ENCODE measurements at regions not wholly inside any gene's neighbourhood (a gene's known extent, or its start where the extent isn't known, plus 50 kb on each side); places are given as distances from the start of the nearest gene placed in this dataset.

- TF ChIP-seq ELK1 (IDR thresholded peaks at IDR 0.05; ENCODE audit: borderline replicate concordance, low read depth, low read length) (no peak), CTCF (conservative IDR thresholded peaks at IDR 0.05; ENCODE audit: low read depth, low read length) (no peak)
Measured at GRCh38 chr12:24546661-24547060, 402.2 kb downstream of the BCAT1 start.

Measured in IMR-90 (cell line).